ENCODE measurements at regions not wholly inside any gene's neighbourhood (a gene's known extent, or its start where the extent isn't known, plus 50 kb on each side); places are given as distances from the start of the nearest gene placed in this dataset.
"Not testable (repeated sequence)": the region's sequence is repeated elsewhere in the genome, so short reads cannot be mapped to it uniquely, and the experiment has no call there.

GRCh38 chr6:155828989-155829388, 373.4 kb upstream of the NOX3 start:
- TF ChIP-seq CTCF (IDR thresholded peaks at IDR 0.05; ENCODE audit: insufficient read depth, low read depth, low read length, missing control alignments): no peak
- DNase-seq (ENCODE audit: low read depth): peak; percentile 63
- no peak overlapping the region for H3K4me3 ChIP-seq (ENCODE audit: low read length)

GRCh38 chr6:155818698-155819097, 363.1 kb upstream of the NOX3 start:
- no peak overlapping the region for H3K4me3 ChIP-seq (ENCODE audit: low read length)
- DNase-seq (ENCODE audit: low read depth): no peak
- no peak for TF ChIP-seq CTCF (IDR thresholded peaks at IDR 0.05; ENCODE audit: insufficient read depth, low read depth, low read length, missing control alignments)

GRCh38 chr6:155813548-155813947, 357.9 kb upstream of the NOX3 start:
- H3K4me3 ChIP-seq (ENCODE audit: low read length): no peak overlapping the region
- no peak for DNase-seq (ENCODE audit: low read depth)
- no peak for TF ChIP-seq CTCF (IDR thresholded peaks at IDR 0.05; ENCODE audit: insufficient read depth, low read depth, low read length, missing control alignments)

GRCh38 chr6:155807243-155807642, 351.6 kb upstream of the NOX3 start:
- TF ChIP-seq CTCF (IDR thresholded peaks at IDR 0.05; ENCODE audit: insufficient read depth, low read depth, low read length, missing control alignments): no peak
- no peak overlapping the region for H3K4me3 ChIP-seq (ENCODE audit: low read length)
- no peak for DNase-seq (ENCODE audit: low read depth)

GRCh38 chr6:155801046-155801445, 345.4 kb upstream of the NOX3 start:
- H3K4me3 ChIP-seq (ENCODE audit: low read length): no peak overlapping the region
- DNase-seq (ENCODE audit: low read depth): no peak
- TF ChIP-seq CTCF (IDR thresholded peaks at IDR 0.05; ENCODE audit: insufficient read depth, low read depth, low read length, missing control alignments): no peak

- not testable (repeated sequence) for H3K4me3 ChIP-seq (ENCODE audit: low read length)
- peak; percentile 59 for DNase-seq (ENCODE audit: low read depth)
Measured at GRCh38 chr6:155798876-155799275, 343.2 kb upstream of the NOX3 start.

GRCh38 chr6:155795173-155795796, 339.6 kb upstream of the NOX3 start:
- no peak overlapping the region for H3K4me3 ChIP-seq (ENCODE audit: low read length)
- TF ChIP-seq CTCF (IDR thresholded peaks at IDR 0.05; ENCODE audit: insufficient read depth, low read depth, low read length, missing control alignments): no peak
- DNase-seq (ENCODE audit: low read depth): no peak
